Esophagus squamous epithelium (tissue), 5 donors: ENCODE measurements at regions not wholly inside any gene's neighbourhood (a gene's known extent, or its start where the extent isn't known, plus 50 kb on each side); places are given as distances from the start of the nearest gene placed in this dataset.
A peak's percentile ranks its signal among the peaks of the same experiment; 100 is the strongest.
"Not testable (repeated sequence)": the region's sequence is repeated elsewhere in the genome, so short reads cannot be mapped to it uniquely, and the experiment has no call there.

ENCODE experiments used
- DNase-seq: peaks from one replicate; lab custom pipeline; 2025; lab: John Stamatoyannopoulos, UW
- H3K27ac ChIP-seq, 4 donors: fragments of 200-600 bp; sonication (generic); one replicate each; pipeline ENCODE4 v1.5.1; 2016 to 2019; ENCODE audit warnings: mild to moderate bottlenecking in 1 of 4
- H3K27me3 ChIP-seq, 4 donors: fragments of 200-600 bp; sonication (generic); 1 replicate in 3 of 4; 2 replicates in 1 of 4; pipeline versions ENCODE4 v1.5.1 to v1.6.0; 2017 to 2021; ENCODE audit warnings: antibody characterized with exemption in 1 of 4
- H3K36me3 ChIP-seq, 3 donors: fragments of 200-600 bp; sonication (generic); one replicate each; pipeline ENCODE4 v1.5.1; 2016 to 2019
- H3K4me1 ChIP-seq, 3 donors: fragments of 200-600 bp; sonication (generic); one replicate each; pipeline ENCODE4 v1.5.1; 2017 to 2019
- H3K4me3 ChIP-seq, 4 donors: fragments of 200-600 bp; sonication (generic); 1 replicate in 3 of 4; 2 replicates in 1 of 4; pipeline ENCODE4 v1.5.1; 2016 to 2019; ENCODE audit warnings: mild to moderate bottlenecking in 2 of 4, moderate library complexity in 1 of 4
- H3K9me3 ChIP-seq, 3 donors: fragments of 200-600 bp; sonication (generic); one replicate each; pipeline ENCODE4 v1.5.1; 2016 to 2019
- POLR2A ChIP-seq, 4 donors: fragments of 450-650 bp; IDR thresholded peaks; one replicate each; pipeline ENCODE4 v1.6.1; 2017; ENCODE audit warnings: antibody characterized with exemption in 4 of 4, mild to moderate bottlenecking in 4 of 4, moderate library complexity in 3 of 4
- WGBS, 2 donors: methylation state at CpG; one replicate each; pipeline ENCODE4 v1.1.5; 2018; 5-methylcytosine and 5-hydroxymethylcytosine counted together
- intact Hi-C: fragments of 100-400 bp; cut with DNase I; formaldehyde crosslinking; loops from one replicate; pipeline ENCODE4 v1.15.0; 2022
- TF ChIP-seq, protein P1 (sequence below), 6 experiments: fragments of 450-650 bp in 4 of 6; fragments of 200-600 bp in 2 of 6; sonication (generic) in 2 of 6; IDR thresholded peaks; one replicate each; pipeline ENCODE4 v1.5.1; 2016 to 2019; ENCODE audit warnings: antibody characterized with exemption in 6 of 6, mild to moderate bottlenecking in 4 of 6, moderate library complexity in 4 of 6
- donor health status: DM: yes; HTN: yes; CAD: no.

DNA sequence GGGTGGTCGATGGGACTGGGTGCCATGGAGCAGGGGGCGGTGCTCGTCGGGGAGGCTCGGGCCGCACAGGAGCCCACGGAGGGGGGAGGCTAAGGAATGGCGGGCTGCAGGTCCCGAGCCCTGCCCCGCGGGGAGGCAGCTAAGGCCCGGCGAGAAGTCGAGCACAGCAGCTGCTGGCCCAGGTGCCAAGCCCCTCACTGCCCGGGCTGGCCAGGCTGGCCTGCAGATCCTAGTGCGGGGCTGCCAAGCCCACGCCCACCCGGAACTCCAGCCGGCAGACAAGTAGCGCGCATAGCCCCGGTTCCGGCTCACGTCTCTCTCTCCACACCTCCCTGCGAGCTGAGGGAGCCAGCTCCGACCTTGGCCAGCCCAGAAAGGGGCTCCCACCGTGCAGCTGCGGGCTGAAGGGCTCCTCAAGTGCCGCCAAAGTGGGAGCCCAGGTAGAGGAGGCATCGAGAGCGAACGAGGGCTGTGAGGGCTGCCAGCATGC, 163.4 kb upstream of the OSBPL11 start:
- H3K27ac ChIP-seq, H3K36me3 ChIP-seq, H3K9me3 ChIP-seq, H3K4me1 ChIP-seq, DNase-seq, H3K4me3 ChIP-seq, intact Hi-C loops: not testable (repeated sequence)
- peaks cover 0 to 16% (median 0%) of the 10 kb centered on the region in 4 donors for H3K27me3 ChIP-seq
- WGBS, 2 donors, result 87 to 100% methylated on average over 3 to 4 of the region's 32 CpGs

DNA sequence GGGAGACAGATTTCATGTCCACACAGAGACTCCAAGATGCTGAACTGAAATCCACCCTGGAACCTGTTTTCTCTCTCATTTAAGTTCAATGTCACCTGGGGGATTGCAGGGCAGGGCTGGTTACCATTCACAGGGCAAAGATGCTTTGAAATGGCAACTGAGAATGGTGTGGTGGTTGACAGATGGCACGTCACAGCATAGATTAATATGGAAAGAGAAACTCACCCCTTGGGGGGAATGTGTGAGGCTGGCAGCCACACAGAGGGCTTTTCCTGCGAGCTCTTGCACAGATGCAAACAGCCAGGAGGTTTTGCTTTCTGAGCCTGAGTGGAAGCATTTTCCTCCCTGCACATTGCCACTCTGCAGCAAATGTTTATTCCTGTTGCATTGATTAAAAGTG, 167.3 kb upstream of the OSBPL11 start:
- H3K9me3 ChIP-seq, H3K4me1 ChIP-seq, H3K4me3 ChIP-seq, DNase-seq, H3K27ac ChIP-seq, H3K36me3 ChIP-seq, intact Hi-C loops: not testable (repeated sequence)
- 45 to 80% methylated on average over 1 to 2 of the region's 2 CpGs for WGBS, 2 donors
- H3K27me3 ChIP-seq, result peaks cover 0 to 37% (median 0%) of the 10 kb centered on the region in 4 donors

DNA sequence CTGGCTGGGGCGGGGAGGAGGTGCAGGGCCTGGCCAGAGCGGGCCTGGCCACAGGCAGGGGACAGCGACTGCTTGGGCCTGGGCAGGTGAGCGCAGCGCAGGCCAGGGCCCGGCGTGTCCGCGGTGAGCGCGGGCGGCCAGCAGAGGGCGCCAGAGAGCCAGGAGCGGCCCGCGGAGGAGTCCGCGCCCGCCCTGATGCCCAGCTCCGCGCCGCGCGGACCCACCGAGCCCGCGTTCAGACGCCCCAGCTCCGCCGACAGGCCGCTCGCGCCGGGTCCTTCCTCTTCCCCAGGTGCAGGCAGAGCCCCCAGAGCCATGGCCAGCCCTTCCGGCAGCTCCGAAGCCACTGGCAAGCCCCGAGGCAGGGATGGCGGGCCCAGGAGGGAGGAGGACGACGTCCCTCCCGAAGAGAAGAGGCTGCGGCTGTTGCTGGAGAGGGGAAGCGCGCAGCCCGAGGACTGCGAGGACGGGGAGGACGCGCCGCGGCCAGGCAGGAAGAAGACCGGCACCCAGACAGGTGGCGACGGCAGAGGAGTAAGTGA, 171.1 kb upstream of the OSBPL11 start:
- H3K36me3 ChIP-seq, H3K9me3 ChIP-seq, H3K4me1 ChIP-seq, intact Hi-C loops, DNase-seq: not testable (repeated sequence)
- H3K4me3 ChIP-seq, result peak overlapping the region; percentile 35 to 80 (median 60)
- H3K27ac ChIP-seq, result peak overlapping the region in 2 of 4 donors; percentile 38
- 0% methylated on average over 2 of the region's 54 CpGs; no CpG with 5 or more reads in 1 of the 2 donors for WGBS, 2 donors
- H3K27me3 ChIP-seq, result peaks cover 0 to 43% (median 0%) of the 10 kb centered on the region in 4 donors
- TF ChIP-seq, protein P1, sequence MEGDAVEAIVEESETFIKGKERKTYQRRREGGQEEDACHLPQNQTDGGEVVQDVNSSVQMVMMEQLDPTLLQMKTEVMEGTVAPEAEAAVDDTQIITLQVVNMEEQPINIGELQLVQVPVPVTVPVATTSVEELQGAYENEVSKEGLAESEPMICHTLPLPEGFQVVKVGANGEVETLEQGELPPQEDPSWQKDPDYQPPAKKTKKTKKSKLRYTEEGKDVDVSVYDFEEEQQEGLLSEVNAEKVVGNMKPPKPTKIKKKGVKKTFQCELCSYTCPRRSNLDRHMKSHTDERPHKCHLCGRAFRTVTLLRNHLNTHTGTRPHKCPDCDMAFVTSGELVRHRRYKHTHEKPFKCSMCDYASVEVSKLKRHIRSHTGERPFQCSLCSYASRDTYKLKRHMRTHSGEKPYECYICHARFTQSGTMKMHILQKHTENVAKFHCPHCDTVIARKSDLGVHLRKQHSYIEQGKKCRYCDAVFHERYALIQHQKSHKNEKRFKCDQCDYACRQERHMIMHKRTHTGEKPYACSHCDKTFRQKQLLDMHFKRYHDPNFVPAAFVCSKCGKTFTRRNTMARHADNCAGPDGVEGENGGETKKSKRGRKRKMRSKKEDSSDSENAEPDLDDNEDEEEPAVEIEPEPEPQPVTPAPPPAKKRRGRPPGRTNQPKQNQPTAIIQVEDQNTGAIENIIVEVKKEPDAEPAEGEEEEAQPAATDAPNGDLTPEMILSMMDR (IDR thresholded peaks at IDR 0.05), result peak; percentile 22 to 91 (median 76)

DNA sequence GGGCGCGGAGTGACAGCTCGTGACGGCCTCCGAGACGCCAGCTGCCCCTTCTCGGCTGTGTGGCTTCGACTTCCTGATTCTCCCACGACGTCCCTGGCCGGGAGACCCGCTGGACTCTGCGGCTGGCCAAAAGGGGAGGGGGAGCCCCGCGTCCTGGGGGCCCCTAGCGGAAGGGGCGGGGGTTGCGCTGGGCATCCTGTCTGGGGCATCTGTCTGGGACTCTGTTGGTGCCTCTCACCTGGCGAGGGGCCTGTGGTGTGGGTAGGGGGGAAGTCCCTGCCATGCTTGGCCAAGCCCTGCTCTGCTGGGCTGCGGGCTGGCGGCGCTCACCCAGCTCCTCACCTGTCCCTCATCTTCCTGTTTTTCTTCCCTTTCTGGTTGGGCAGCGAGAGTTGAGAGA, 171.6 kb upstream of the OSBPL11 start:
- H3K36me3 ChIP-seq, H3K4me1 ChIP-seq, H3K9me3 ChIP-seq, intact Hi-C loops, DNase-seq: not testable (repeated sequence)
- peaks cover 0 to 40% (median 0%) of the 10 kb centered on the region in 4 donors for H3K27me3 ChIP-seq
- peak overlapping the region; percentile 35 to 80 (median 60) for H3K4me3 ChIP-seq
- peak overlapping the region in 1 of 4 donors; percentile 38 for H3K27ac ChIP-seq
- WGBS, 2 donors, result no CpG with 5 or more reads among the region's 23 CpGs
- TF ChIP-seq, protein P1 (IDR thresholded peaks at IDR 0.05), result peak in 1 of 6 experiments; percentile 24

DNA sequence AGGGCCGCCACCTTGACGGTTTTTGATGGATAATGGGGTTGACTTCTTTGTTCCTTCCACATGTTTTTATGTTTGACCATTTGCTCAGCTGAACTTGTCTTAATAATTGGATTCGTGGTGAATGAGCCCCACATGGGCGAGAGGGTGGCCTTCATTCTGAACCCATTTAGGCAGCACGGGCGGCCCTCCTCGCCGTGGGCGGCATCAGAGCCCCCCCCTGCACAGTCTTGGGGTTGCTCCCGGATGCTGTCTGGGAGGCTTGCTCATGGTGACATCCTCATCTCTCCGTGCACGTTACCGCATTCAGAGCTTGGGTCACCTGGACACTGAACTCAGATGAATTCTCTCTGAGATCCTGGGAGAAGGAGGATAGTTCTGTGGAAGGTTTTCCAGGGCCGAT, 172.3 kb upstream of the OSBPL11 start:
- H3K4me3 ChIP-seq, result no peak overlapping the region
- no peaks in the 10 kb centered on the region for H3K9me3 ChIP-seq
- TF ChIP-seq, protein P1 (IDR thresholded peaks at IDR 0.05), result no peak
- no peak for TF ChIP-seq POLR2A (IDR thresholded peaks at IDR 0.05)
- WGBS, 2 donors, result 84 to 100% methylated on average over 1 to 4 of the region's 14 CpGs
- H3K36me3 ChIP-seq, result no peaks in the 10 kb centered on the region
- H3K4me1 ChIP-seq, result peaks cover 0 to 8% (median 0%) of the 10 kb centered on the region in 3 donors
- H3K27ac ChIP-seq, result no peak overlapping the region
- peaks cover 0 to 32% (median 0%) of the 10 kb centered on the region in 4 donors for H3K27me3 ChIP-seq
- intact Hi-C loops, result no loop called here
- DNase-seq, result no peak

GRCh38 chr3:125768821-125769220, 173.5 kb upstream of the OSBPL11 start:
- H3K36me3 ChIP-seq, intact Hi-C loops, H3K27ac ChIP-seq, H3K4me3 ChIP-seq, H3K9me3 ChIP-seq, H3K4me1 ChIP-seq, DNase-seq: not testable (repeated sequence)
- WGBS, 2 donors, result 62 to 70% methylated on average over 7 of the region's 7 CpGs
- peaks cover 0 to 27% (median 0%) of the 10 kb centered on the region in 4 donors for H3K27me3 ChIP-seq

- intact Hi-C loops, DNase-seq: not testable (repeated sequence)
- WGBS, 2 donors, result 88 to 90% methylated on average over 9 to 11 of the region's 13 CpGs
Measured at GRCh38 chr3:125771506-125771905, 176.2 kb upstream of the OSBPL11 start.

DNA sequence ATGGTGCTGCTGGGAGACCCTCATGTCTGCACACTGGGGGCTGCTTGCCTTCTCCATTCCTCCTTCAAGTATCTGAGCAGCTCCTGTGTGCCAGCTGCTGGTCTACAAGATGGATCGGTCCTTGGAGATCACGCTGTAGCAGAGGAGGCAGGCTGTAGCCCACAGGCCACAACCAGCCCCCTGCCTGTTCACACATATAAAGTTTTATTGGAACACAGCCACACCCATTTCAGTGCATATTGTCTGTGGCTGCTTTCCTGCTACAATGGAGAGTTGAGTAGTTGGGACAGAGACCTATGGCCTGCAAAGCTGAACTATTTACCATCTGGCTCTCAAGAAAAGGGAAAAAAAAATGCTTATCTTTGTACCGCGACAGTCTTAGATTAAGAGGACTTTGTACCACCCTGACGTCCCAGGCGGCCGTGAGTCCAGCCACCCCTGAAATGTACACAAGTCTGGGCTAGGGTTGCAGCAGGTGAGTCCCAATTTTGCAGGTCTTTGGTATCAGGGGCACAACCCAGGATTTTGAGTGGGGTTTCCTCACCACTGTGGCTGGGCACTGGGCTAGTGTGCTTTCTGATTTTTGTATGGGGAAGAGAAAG, 179.2 kb upstream of the OSBPL11 start:
- H3K9me3 ChIP-seq, H3K36me3 ChIP-seq, intact Hi-C loops, DNase-seq, H3K27me3 ChIP-seq, H3K4me3 ChIP-seq, H3K27ac ChIP-seq, H3K4me1 ChIP-seq: not testable (repeated sequence)
- WGBS, 2 donors, result 71 to 100% methylated on average over 2 to 5 of the region's 7 CpGs

More at GRCh38 chr3:125771506-125771905, 176.2 kb upstream of the OSBPL11 start:
- not testable (repeated sequence) for H3K9me3 ChIP-seq, H3K4me1 ChIP-seq, H3K4me3 ChIP-seq, H3K27ac ChIP-seq, H3K36me3 ChIP-seq
- peaks cover 0 to 10% (median 0%) of the 10 kb centered on the region in 4 donors for H3K27me3 ChIP-seq

DNA sequence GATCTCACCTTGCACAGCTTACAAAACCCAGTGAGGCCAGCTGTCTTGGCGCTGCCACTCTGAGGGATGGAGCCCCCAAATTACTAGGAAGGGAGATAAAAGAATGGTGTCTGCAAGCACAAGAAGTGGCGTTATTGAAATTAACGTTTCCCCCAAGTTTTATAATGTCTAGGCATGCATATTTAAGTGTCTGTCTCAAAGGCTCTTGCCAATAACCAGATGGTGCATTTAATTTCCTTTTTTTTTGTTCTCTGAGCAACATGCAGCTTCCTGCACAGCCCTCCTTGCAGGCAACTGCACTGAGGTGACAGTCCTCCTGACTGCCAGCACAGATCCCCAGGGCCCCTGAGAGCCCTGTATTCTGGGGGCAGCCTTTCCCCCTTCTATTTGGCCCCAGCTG, 179.8 kb upstream of the OSBPL11 start:
- H3K27me3 ChIP-seq, DNase-seq, H3K4me1 ChIP-seq, H3K27ac ChIP-seq, H3K9me3 ChIP-seq, H3K36me3 ChIP-seq, H3K4me3 ChIP-seq, intact Hi-C loops: not testable (repeated sequence)
- 44 to 52% methylated on average over 2 to 3 of the region's 3 CpGs for WGBS, 2 donors
